K562 (cell line): ENCODE measurements at regions not wholly inside any gene's neighbourhood (a gene's known extent, or its start where the extent isn't known, plus 50 kb on each side); places are given as distances from the start of the nearest gene placed in this dataset.

Experiments
- ATAC-seq: fragments of 200-7000 bp; cut with Tn5 transposase; 3 replicates; pipeline ENCODE4 v1.9.1; 2020; ENCODE audit warnings: moderate library complexity
- BruUV-seq: library from RNA; stranded (reverse); fragments of 400-500 nt; replicated peaks from 2 replicates; lab custom pipeline; 2021; lab: Mats Ljungman, UMichigan
- CTCF ChIA-PET: fragments of 300-600 bp; formaldehyde crosslinking; extraction: SDS; loops from one replicate; lab custom pipeline; 2021; ENCODE audit warnings: low intra/inter-chr PET ratio; lab: Yijun Ruan, JAX
- POLR2A ChIA-PET: fragments of 300-600, 350-650 bp; sonication (Branson Sonifier 250); formaldehyde crosslinking; extraction: SDS; loops from one replicate; lab custom pipeline; 2021; ENCODE audit warnings: antibody characterized with exemption, inconsistent platforms; lab: Yijun Ruan, JAX
- DNase-seq, 4 experiments: peaks; one replicate each; pipeline versions ENCODE4 v3.0.0 to v3.0.0-alpha.2; 2011 to 2018; ENCODE audit warnings: low spot score in 3 of 4, mixed read lengths in 3 of 4; ENCODE audit errors: extremely low read depth in 1 of 4
- FAIRE-seq: peaks from 2 replicates; lab custom pipeline; 2011; peaks lifted over from hg19 to GRCh38; lab: Jason Lieb, UNC
- H2AFZ ChIP-seq: 2 replicates; pipeline ENCODE4 v1.6.0; 2011; ENCODE audit warnings: low read depth, low read length, control low read depth, inconsistent platforms
- H3K27ac ChIP-seq: fragments of 200-600 bp; 3 replicates; pipeline ENCODE4 v1.8.0; 2011; ENCODE audit warnings: low read depth, mild to moderate bottlenecking, control low read depth, inconsistent platforms, low read length, moderate library complexity, mixed read lengths; ENCODE audit errors: extremely low read depth
- H3K27me3 ChIP-seq, 2 experiments: fragments of 300-600 bp in 1 of 2; 2 replicates in 1 of 2; 3 replicates in 1 of 2; pipeline versions ENCODE4 v1.6.0 to v1.8.0; 2011; ENCODE audit warnings: inconsistent platforms in 2 of 2, low read length in 2 of 2, mild to moderate bottlenecking in 1 of 2, mixed read lengths in 1 of 2, moderate library complexity in 1 of 2; ENCODE audit not compliant: control insufficient read depth in 2 of 2, insufficient read depth in 2 of 2
- H3K36me3 ChIP-seq: fragments of 300-600 bp; 3 replicates; pipeline ENCODE4 v1.8.0; 2011; ENCODE audit warnings: mild to moderate bottlenecking, low read length, inconsistent platforms; ENCODE audit not compliant: control insufficient read depth, insufficient read depth
- H3K4me1 ChIP-seq, 2 experiments: fragments of 200-600 bp in 1 of 2; replicated peaks in 1 of 2; 2 replicates in 1 of 2; 3 replicates in 1 of 2; pipeline versions ENCODE4 v1.5.1 to v1.8.0; 2011; ENCODE audit warnings: inconsistent platforms in 2 of 2, low read length in 2 of 2, mild to moderate bottlenecking in 1 of 2, mixed read lengths in 1 of 2, moderate library complexity in 1 of 2; ENCODE audit not compliant: control insufficient read depth in 2 of 2, insufficient read depth in 2 of 2
- H3K4me2 ChIP-seq: 2 replicates; pipeline ENCODE4 v1.6.1; 2011; ENCODE audit warnings: low read length, control low read depth, inconsistent platforms, mixed read lengths; ENCODE audit not compliant: insufficient read depth
- H3K4me3 ChIP-seq: fragments of 200-600 bp; sonication (generic), shearing (Covaris generic); 2 replicates; pipeline ENCODE4 v1.5.1; 2016; ENCODE audit warnings: control low read depth, inconsistent platforms
- H3K79me2 ChIP-seq: fragments of 200-600 bp; 3 replicates; pipeline ENCODE4 v1.8.0; 2011; ENCODE audit warnings: low read length, inconsistent platforms; ENCODE audit not compliant: control insufficient read depth, insufficient read depth
- H3K9ac ChIP-seq, 2 experiments: 2 replicates each; pipeline versions ENCODE4 v1.6.0 to v1.6.1; 2011; ENCODE audit warnings: low read depth in 2 of 2, low read length in 2 of 2, control low read depth in 1 of 2, inconsistent platforms in 1 of 2, mild to moderate bottlenecking in 1 of 2, mixed read lengths in 1 of 2; ENCODE audit not compliant: insufficient read depth in 1 of 2
- H3K9me1 ChIP-seq: one replicate; pipeline ENCODE4 v1.6.0; 2011; ENCODE audit warnings: inconsistent platforms, mild to moderate bottlenecking, low read length, moderate library complexity; ENCODE audit not compliant: control insufficient read depth, insufficient read depth
- H3K9me3 ChIP-seq: replicated peaks from 2 replicates; pipeline ENCODE4 v1.5.1; 2011; ENCODE audit warnings: low read depth, low read length, inconsistent platforms; ENCODE audit not compliant: control insufficient read depth, insufficient read depth
- H4K20me1 ChIP-seq: replicated peaks from 2 replicates; pipeline ENCODE4 v1.6.1; 2011; ENCODE audit warnings: low read length, inconsistent platforms, mixed read lengths; ENCODE audit not compliant: control insufficient read depth, insufficient read depth
- CCNT2 ChIP-seq: IDR thresholded peaks from 2 replicates; pipeline ENCODE4 v1.6.1; 2011; ENCODE audit warnings: borderline replicate concordance, low read depth, mild to moderate bottlenecking, moderate library complexity, mixed read lengths, low read length; ENCODE audit not compliant: insufficient read length; ENCODE audit errors: extremely low read depth
- IRF9 ChIP-seq: fragments of 450-650 bp; IDR thresholded peaks from 2 replicates; pipeline ENCODE4 v1.6.1; 2016; ENCODE audit warnings: missing biosample characterization, missing genetic modification characterization
- JUN ChIP-seq, 2 experiments: sonication (generic) in 1 of 2; formaldehyde crosslinking in 1 of 2; IDR thresholded peaks; 2 replicates each; pipeline versions ENCODE4 v1.6.1 to v1.8.0; 2012 to 2022; ENCODE audit warnings: borderline replicate concordance in 2 of 2, mild to moderate bottlenecking in 2 of 2, improper control_type of control experiment in 1 of 2, low read depth in 1 of 2, low read length in 1 of 2, missing genetic modification reagents in 1 of 2
- NCOA6 ChIP-seq: fragments of 450-650 bp; IDR thresholded peaks from 2 replicates; pipeline ENCODE4 v1.6.1; 2017; ENCODE audit warnings: mild to moderate bottlenecking
- NKRF ChIP-seq: fragments of 450-650 bp; IDR thresholded peaks from 2 replicates; pipeline ENCODE4 v1.6.1; 2016; ENCODE audit warnings: borderline replicate concordance
- RBFOX2 ChIP-seq: fragments of 200-400 bp; formaldehyde crosslinking; IDR thresholded peaks from 2 replicates; pipeline ENCODE4 v1.6.1; 2017; ENCODE audit warnings: low read depth, mild to moderate bottlenecking, low read length, moderate library complexity
- SIRT6 ChIP-seq: IDR thresholded peaks from one replicate; pipeline ENCODE4 v1.6.1; 2012; ENCODE audit warnings: low read depth, mild to moderate bottlenecking, control low read depth, inconsistent platforms, low read length, moderate library complexity
- SMARCA5 ChIP-seq: fragments of 450-650 bp; IDR thresholded peaks from 2 replicates; pipeline ENCODE4 v1.6.1; 2016
- ZNF124 ChIP-seq: sonication (generic); formaldehyde crosslinking; IDR thresholded peaks from 2 replicates; pipeline ENCODE4 v1.8.1; 2022; ENCODE audit warnings: missing genetic modification reagents
- ZNF592 ChIP-seq: fragments of 450-650 bp; IDR thresholded peaks from 2 replicates; pipeline ENCODE4 v1.6.1; 2017; ENCODE audit warnings: antibody characterized with exemption, mild to moderate bottlenecking
- ZNF644 ChIP-seq: fragments of 200-800 bp; sonication (Bioruptor generic); IDR thresholded peaks from 2 replicates; pipeline ENCODE4 v1.6.1; 2016; ENCODE audit warnings: low read depth, missing genetic modification characterization, missing compliant biosample characterization
- WGBS: fragments of 100-300 bp; shearing (Covaris generic); methylation state at CpG from one replicate; pipeline ENCODE4 v1.1.6; 2016; ENCODE audit warnings: low coverage, mixed read lengths; ENCODE audit not compliant: insufficient coverage; ENCODE audit errors: missing lambda C conversion rate; 5-methylcytosine and 5-hydroxymethylcytosine counted together
- in situ Hi-C: fragments of 300-500 bp; cut with MboI; formaldehyde crosslinking; loops from 4 replicates; pipeline ENCODE4 v1.15.0; 2018; ENCODE audit warnings: inconsistent platforms, mixed read lengths
- intact Hi-C: fragments of 100-400 bp; cut with micrococcal nuclease; formaldehyde crosslinking; loops from 2 replicates; pipeline ENCODE4 v1.14.2; 2022
- TF ChIP-seq, protein P1 (sequence below): fragments of 450-650 bp; formaldehyde crosslinking; IDR thresholded peaks from 2 replicates; pipeline ENCODE4 v1.4.0; 2022; ENCODE audit warnings: missing genetic modification characterization

DNA sequence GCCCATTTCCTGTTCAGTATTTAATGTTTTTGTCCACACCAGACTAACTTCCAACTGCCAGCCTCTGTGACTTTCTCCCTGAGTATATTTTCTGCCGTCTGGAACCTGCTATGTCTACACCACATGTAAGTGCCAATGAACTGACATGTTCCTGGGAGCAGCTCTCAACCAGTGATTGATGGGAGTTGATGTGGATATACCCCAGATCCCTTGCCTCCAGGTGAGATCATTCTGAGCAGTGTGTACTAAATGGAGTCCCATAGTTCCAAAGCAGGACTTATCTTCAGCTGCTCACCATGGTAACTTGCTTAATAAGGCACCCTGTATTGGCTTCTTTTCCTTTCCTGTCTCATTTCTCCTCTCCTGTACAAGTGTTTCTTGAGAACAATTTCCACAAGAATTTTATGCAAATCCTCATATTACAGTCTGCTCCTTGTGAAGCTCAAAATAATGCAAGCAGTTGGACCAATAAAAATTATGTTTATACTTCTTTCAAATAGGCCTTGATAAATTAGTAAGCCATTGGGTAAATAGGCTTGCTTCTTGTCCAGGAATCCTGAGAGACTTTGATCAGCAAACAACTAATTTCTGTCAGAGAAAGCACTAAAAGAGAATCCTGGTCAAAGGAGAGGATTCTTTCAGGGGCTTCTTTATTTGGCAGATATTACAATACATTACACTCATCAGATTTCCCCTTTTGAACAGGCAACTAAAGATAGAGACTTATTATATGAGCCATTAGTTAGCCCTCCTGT, 911.7 kb upstream of the NDST4 start:
- H3K4me2 ChIP-seq = no peak overlapping the region
- POLR2A ChIA-PET = no interaction called here
- no peak for FAIRE-seq
- H3K27ac ChIP-seq = no peak overlapping the region
- H3K9ac ChIP-seq = no peak overlapping the region
- H3K4me1 ChIP-seq = no peaks in the 10 kb centered on the region
- no peak for DNase-seq
- H3K79me2 ChIP-seq = no peaks in the 10 kb centered on the region
- no peak for ATAC-seq
- H2AFZ ChIP-seq = no peak overlapping the region
- in situ Hi-C loops = no loop called here
- intact Hi-C loops = no loop called here
- no peaks in the 10 kb centered on the region for H3K9me3 ChIP-seq
- no peaks in the 10 kb centered on the region for H4K20me1 ChIP-seq
- CTCF ChIA-PET = no interaction called here
- 0% methylated on average over 1 of the region's 1 CpG for whole genome bisulfite sequencing
- no peak overlapping the region for H3K4me3 ChIP-seq
- H3K9me1 ChIP-seq = no peaks in the 10 kb centered on the region
- BruUV-seq = no TSS peak
- no peaks in the 10 kb centered on the region for H3K36me3 ChIP-seq
- H3K27me3 ChIP-seq = no peaks in the 10 kb centered on the region
- TF ChIP-seq RBFOX2 = no peak
- TF ChIP-seq ZNF644 = no peak
- no peak for TF ChIP-seq ZNF124 (CRISPR knock-in tag)
- no peak for TF ChIP-seq IRF9 (tag)
- no peak for TF ChIP-seq CCNT2
- TF ChIP-seq JUN (IDR thresholded peaks at IDR 0.05; ENCODE audit: borderline replicate concordance, low read depth, low read length) = no peak
- no peak for TF ChIP-seq JUN (CRISPR knock-in tag; IDR thresholded peaks at IDR 0.05; ENCODE audit: borderline replicate concordance)
- TF ChIP-seq NCOA6 = no peak
- TF ChIP-seq SMARCA5 = no peak
- no peak for TF ChIP-seq NKRF
- TF ChIP-seq, protein P1, sequence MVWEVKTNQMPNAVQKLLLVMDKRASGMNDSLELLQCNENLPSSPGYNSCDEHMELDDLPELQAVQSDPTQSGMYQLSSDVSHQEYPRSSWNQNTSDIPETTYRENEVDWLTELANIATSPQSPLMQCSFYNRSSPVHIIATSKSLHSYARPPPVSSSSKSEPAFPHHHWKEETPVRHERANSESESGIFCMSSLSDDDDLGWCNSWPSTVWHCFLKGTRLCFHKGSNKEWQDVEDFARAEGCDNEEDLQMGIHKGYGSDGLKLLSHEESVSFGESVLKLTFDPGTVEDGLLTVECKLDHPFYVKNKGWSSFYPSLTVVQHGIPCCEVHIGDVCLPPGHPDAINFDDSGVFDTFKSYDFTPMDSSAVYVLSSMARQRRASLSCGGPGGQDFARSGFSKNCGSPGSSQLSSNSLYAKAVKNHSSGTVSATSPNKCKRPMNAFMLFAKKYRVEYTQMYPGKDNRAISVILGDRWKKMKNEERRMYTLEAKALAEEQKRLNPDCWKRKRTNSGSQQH = no peak
- no peak for TF ChIP-seq SIRT6
- TF ChIP-seq ZNF592 = no peak
